ENCODE measurements at regions not wholly inside any gene's neighbourhood (a gene's known extent, or its start where the extent isn't known, plus 50 kb on each side); places are given as distances from the start of the nearest gene placed in this dataset.

GRCh38 chr13:48790966-48791365, 137.2 kb downstream of the CYSLTR2 start:
- Histone ChIP-seq H3K36me3 (ENCODE audit: control insufficient read depth, insufficient read depth, low read length) (no peaks in the 10 kb centered on the region), H3K9ac (no peak overlapping the region), H3K27ac (no peak overlapping the region), H3K4me2 (ENCODE audit: low read length) (no peak overlapping the region), H3K79me2 (no peaks in the 10 kb centered on the region), H3K4me3 (ENCODE audit: low read depth, low read length) (no peak overlapping the region), H3K4me1 (no peaks in the 10 kb centered on the region), H3K27me3 (ENCODE audit: control insufficient read depth, insufficient read depth, low read length) (no peaks in the 10 kb centered on the region), H3K9me3 (ENCODE audit: control insufficient read depth, low read length) (no peaks in the 10 kb centered on the region), H2AFZ (no peak overlapping the region)
- TF ChIP-seq CTCF (IDR thresholded peaks at IDR 0.05): no peak

- H3K9ac ChIP-seq: no peak overlapping the region
- no peaks in the 10 kb centered on the region for H3K79me2 ChIP-seq
- no peaks in the 10 kb centered on the region for H3K9me3 ChIP-seq (ENCODE audit: control insufficient read depth, low read length)
- no peak overlapping the region for H3K4me3 ChIP-seq (ENCODE audit: low read depth, low read length)
- no peak overlapping the region for H3K4me2 ChIP-seq (ENCODE audit: low read length)
- no peaks in the 10 kb centered on the region for H3K27me3 ChIP-seq (ENCODE audit: control insufficient read depth, insufficient read depth, low read length)
- H3K36me3 ChIP-seq (ENCODE audit: control insufficient read depth, insufficient read depth, low read length): no peaks in the 10 kb centered on the region
- H3K27ac ChIP-seq: no peak overlapping the region
- H3K4me1 ChIP-seq: no peaks in the 10 kb centered on the region
- TF ChIP-seq CTCF (IDR thresholded peaks at IDR 0.05): no peak
- H2AFZ ChIP-seq: no peak overlapping the region
Measured at GRCh38 chr13:48797127-48797526, 143.4 kb downstream of the CYSLTR2 start.

GRCh38 chr13:48797761-48798160, 144.0 kb downstream of the CYSLTR2 start:
- no peaks in the 10 kb centered on the region for H3K27me3 ChIP-seq (ENCODE audit: control insufficient read depth, insufficient read depth, low read length)
- H3K4me2 ChIP-seq (ENCODE audit: low read length): no peak overlapping the region
- H2AFZ ChIP-seq: no peak overlapping the region
- no peaks in the 10 kb centered on the region for H3K9me3 ChIP-seq (ENCODE audit: control insufficient read depth, low read length)
- TF ChIP-seq CTCF (IDR thresholded peaks at IDR 0.05): no peak
- no peak overlapping the region for H3K9ac ChIP-seq
- H3K4me3 ChIP-seq (ENCODE audit: low read depth, low read length): no peak overlapping the region
- H3K79me2 ChIP-seq: no peaks in the 10 kb centered on the region
- no peak overlapping the region for H3K27ac ChIP-seq
- no peaks in the 10 kb centered on the region for H3K4me1 ChIP-seq
- H3K36me3 ChIP-seq (ENCODE audit: control insufficient read depth, insufficient read depth, low read length): no peaks in the 10 kb centered on the region

GRCh38 chr13:48798180-48798579, 144.5 kb downstream of the CYSLTR2 start:
- H3K27ac ChIP-seq: no peak overlapping the region
- no peak overlapping the region for H3K4me3 ChIP-seq (ENCODE audit: low read depth, low read length)
- no peaks in the 10 kb centered on the region for H3K4me1 ChIP-seq
- no peak overlapping the region for H3K4me2 ChIP-seq (ENCODE audit: low read length)
- H3K36me3 ChIP-seq (ENCODE audit: control insufficient read depth, insufficient read depth, low read length): no peaks in the 10 kb centered on the region
- H3K9ac ChIP-seq: no peak overlapping the region
- H3K79me2 ChIP-seq: no peaks in the 10 kb centered on the region
- H2AFZ ChIP-seq: no peak overlapping the region
- TF ChIP-seq CTCF (IDR thresholded peaks at IDR 0.05): no peak
- H3K9me3 ChIP-seq (ENCODE audit: control insufficient read depth, low read length): no peaks in the 10 kb centered on the region
- H3K27me3 ChIP-seq (ENCODE audit: control insufficient read depth, insufficient read depth, low read length): no peaks in the 10 kb centered on the region

- H3K27me3 ChIP-seq (ENCODE audit: control insufficient read depth, insufficient read depth, low read length): no peaks in the 10 kb centered on the region
- no peak overlapping the region for H3K4me2 ChIP-seq (ENCODE audit: low read length)
- no peaks in the 10 kb centered on the region for H3K9me3 ChIP-seq (ENCODE audit: control insufficient read depth, low read length)
- H3K27ac ChIP-seq: no peak overlapping the region
- H2AFZ ChIP-seq: no peak overlapping the region
- no peak overlapping the region for H3K4me3 ChIP-seq (ENCODE audit: low read depth, low read length)
- no peaks in the 10 kb centered on the region for H3K79me2 ChIP-seq
- TF ChIP-seq CTCF (IDR thresholded peaks at IDR 0.05): no peak
- no peak overlapping the region for H3K9ac ChIP-seq
- H3K36me3 ChIP-seq (ENCODE audit: control insufficient read depth, insufficient read depth, low read length): no peaks in the 10 kb centered on the region
- no peaks in the 10 kb centered on the region for H3K4me1 ChIP-seq
Measured at GRCh38 chr13:48801255-48801654, 147.5 kb downstream of the CYSLTR2 start.

Measured in parathyroid adenoma (tissue), 2 donors.